H1 (cell line): ENCODE measurements at regions not wholly inside any gene's neighbourhood (a gene's known extent, or its start where the extent isn't known, plus 50 kb on each side); places are given as distances from the start of the nearest gene placed in this dataset.

Experiments used
- CTCF ChIA-PET: fragments of 300-600 bp; sonication (Branson Sonifier 250); formaldehyde crosslinking; loops from one replicate; lab custom pipeline; 2021; ENCODE audit not compliant: partially characterized antibody; lab: Charles Lee
- POLR2A ChIA-PET: fragments of 300-600 bp; sonication (Branson Sonifier 250); formaldehyde crosslinking; loops from one replicate; lab custom pipeline; 2021; ENCODE audit warnings: inconsistent platforms; ENCODE audit not compliant: partially characterized antibody; lab: Charles Lee
- DNase-seq, 2 experiments: peaks; one replicate each; pipeline versions ENCODE4 v3.0.0 to v3.0.0-alpha.2; 2010 to 2022; ENCODE audit warnings: low spot score in 2 of 2, low read depth in 1 of 2, mixed read lengths in 1 of 2
- FAIRE-seq: peaks from 2 replicates; lab custom pipeline; 2011; peaks lifted over from hg19 to GRCh38; lab: Jason Lieb, UNC
- H2AFZ ChIP-seq: 2 replicates; pipeline ENCODE4 v1.8.1; 2012; ENCODE audit warnings: low read length, inconsistent platforms
- H2AK5ac ChIP-seq: 2 replicates; pipeline ENCODE4 v1.6.1; 2013; ENCODE audit warnings: low read depth, low read length
- H2BK120ac ChIP-seq: replicated peaks from 2 replicates; pipeline ENCODE3; 2013; ENCODE audit warnings: low read depth, low read length, inconsistent platforms
- H2BK12ac ChIP-seq: 2 replicates; pipeline ENCODE4 v1.6.1; 2013; ENCODE audit warnings: low read depth, low read length
- H2BK15ac ChIP-seq: 2 replicates; pipeline ENCODE4 v1.6.1; 2013; ENCODE audit warnings: low read length
- H2BK20ac ChIP-seq: 2 replicates; pipeline ENCODE4 v1.6.1; 2013; ENCODE audit warnings: low read length
- H2BK5ac ChIP-seq: 2 replicates; pipeline ENCODE4 v1.6.1; 2013; ENCODE audit warnings: low read depth, low read length
- H3K14ac ChIP-seq: 2 replicates; pipeline ENCODE4 v1.6.1; 2013; ENCODE audit warnings: inconsistent platforms; ENCODE audit not compliant: insufficient read length
- H3K18ac ChIP-seq: 2 replicates; pipeline ENCODE4 v1.6.1; 2013; ENCODE audit warnings: low read length; ENCODE audit errors: extremely low read depth
- H3K23ac ChIP-seq: 2 replicates; pipeline ENCODE4 v1.6.1; 2013; ENCODE audit warnings: inconsistent platforms; ENCODE audit not compliant: insufficient read length
- H3K23me2 ChIP-seq: 2 replicates; pipeline ENCODE4 v1.6.1; 2013; ENCODE audit warnings: low read depth, low read length
- H3K27ac ChIP-seq: 2 replicates; pipeline ENCODE4 v1.6.1; 2011; ENCODE audit warnings: low read depth, low read length, inconsistent platforms
- H3K27me3 ChIP-seq, 4 experiments: replicated peaks in 1 of 4; 1 replicate in 1 of 4; 2 replicates in 3 of 4; pipeline versions ENCODE4 v1.6.1 to v1.8.1; 2011 to 2013; ENCODE audit warnings: low read length in 3 of 4, mild to moderate bottlenecking in 3 of 4, inconsistent platforms in 2 of 4, mixed read lengths in 2 of 4, moderate library complexity in 1 of 4; ENCODE audit not compliant: control insufficient read depth in 3 of 4, insufficient read depth in 3 of 4; ENCODE audit errors: extremely low read depth in 1 of 4
- H3K36me3 ChIP-seq, 4 experiments: 2 replicates each; pipeline versions ENCODE4 v1.6.1 to v1.8.1; 2011 to 2013; ENCODE audit warnings: mild to moderate bottlenecking in 4 of 4, low read length in 3 of 4, moderate library complexity in 2 of 4, control low read depth in 1 of 4, inconsistent platforms in 1 of 4; ENCODE audit not compliant: insufficient read depth in 4 of 4, control insufficient read depth in 2 of 4
- H3K4ac ChIP-seq: replicated peaks from 2 replicates; pipeline ENCODE3; 2013; ENCODE audit warnings: low read length, low read depth, mixed read lengths, inconsistent platforms; ENCODE audit not compliant: insufficient read length
- H3K4me1 ChIP-seq, 4 experiments: replicated peaks in 1 of 4; 1 replicate in 1 of 4; 2 replicates in 3 of 4; pipeline versions ENCODE4 v1.6.1 to v1.8.1; 2011 to 2013; ENCODE audit warnings: low read length in 3 of 4, inconsistent platforms in 2 of 4, mixed read lengths in 1 of 4; ENCODE audit not compliant: insufficient read depth in 4 of 4, control insufficient read depth in 3 of 4
- H3K4me2 ChIP-seq, 2 experiments: 2 replicates each; pipeline versions ENCODE4 v1.6.1 to v1.8.1; 2011 to 2013; ENCODE audit warnings: low read depth in 2 of 2, low read length in 2 of 2, control low read depth in 1 of 2, inconsistent platforms in 1 of 2, mild to moderate bottlenecking in 1 of 2; ENCODE audit not compliant: insufficient read depth in 1 of 2
- H3K4me3 ChIP-seq, 4 experiments: fragments of 200-600, 300-600 bp in 1 of 4; sonication (generic), shearing (Covaris generic), sonication (Bioruptor Twin) in 1 of 4; 2 replicates each; pipeline versions ENCODE4 v1.5.1 to v1.8.1; 2011 to 2016; ENCODE audit warnings: low read length in 4 of 4, low read depth in 3 of 4, control low read depth in 2 of 4, inconsistent platforms in 2 of 4, mild to moderate bottlenecking in 2 of 4, mixed read lengths in 1 of 4, moderate library complexity in 1 of 4; ENCODE audit not compliant: insufficient read depth in 2 of 4; ENCODE audit errors: extremely low read depth in 1 of 4
- H3K56ac ChIP-seq: replicated peaks from 2 replicates; pipeline ENCODE3; 2013; ENCODE audit warnings: low read depth, mild to moderate bottlenecking, mixed read lengths, low read length, inconsistent platforms; ENCODE audit not compliant: insufficient read length
- H3K79me1 ChIP-seq: 2 replicates; pipeline ENCODE4 v1.6.1; 2013; ENCODE audit warnings: low read depth, low read length, control low read depth
- H3K79me2 ChIP-seq, 2 experiments: 2 replicates each; pipeline versions ENCODE4 v1.6.1 to v1.8.1; 2012 to 2013; ENCODE audit warnings: low read length in 2 of 2, mild to moderate bottlenecking in 2 of 2, inconsistent platforms in 1 of 2; ENCODE audit not compliant: insufficient read depth in 2 of 2, control insufficient read depth in 1 of 2
- H3K9ac ChIP-seq, 4 experiments: replicated peaks in 1 of 4; 1 replicate in 1 of 4; 2 replicates in 3 of 4; pipeline versions ENCODE4 v1.6.1 to v1.8.1; 2011 to 2013; ENCODE audit warnings: low read depth in 3 of 4, low read length in 3 of 4, control low read depth in 2 of 4, mild to moderate bottlenecking in 2 of 4, moderate library complexity in 2 of 4, inconsistent platforms in 1 of 4; ENCODE audit errors: extremely low read depth in 1 of 4
- H3K9me3 ChIP-seq, 2 experiments: 2 replicates each; pipeline versions ENCODE4 v1.6.1 to v1.8.1; 2012 to 2013; ENCODE audit warnings: mild to moderate bottlenecking in 2 of 2, moderate library complexity in 2 of 2, control low read depth in 1 of 2, inconsistent platforms in 1 of 2, low read depth in 1 of 2, low read length in 1 of 2, mixed read lengths in 1 of 2; ENCODE audit not compliant: insufficient read depth in 2 of 2
- H4K20me1 ChIP-seq, 2 experiments: replicated peaks in 1 of 2; 2 replicates each; pipeline versions ENCODE3 to v1.8.1; 2011 to 2013; ENCODE audit warnings: inconsistent platforms in 2 of 2, low read length in 2 of 2, mild to moderate bottlenecking in 1 of 2; ENCODE audit not compliant: insufficient read depth in 2 of 2, control insufficient read depth in 1 of 2
- H4K5ac ChIP-seq: 2 replicates; pipeline ENCODE4 v1.6.1; 2013; ENCODE audit warnings: low read length, low read depth, mixed read lengths, inconsistent platforms; ENCODE audit not compliant: insufficient read length
- H4K8ac ChIP-seq: 2 replicates; pipeline ENCODE4 v1.8.0; 2013; ENCODE audit warnings: mild to moderate bottlenecking, moderate library complexity, low read length, inconsistent platforms; ENCODE audit not compliant: insufficient read depth; ENCODE audit errors: extremely low read depth
- H4K91ac ChIP-seq: replicated peaks from 2 replicates; pipeline ENCODE3; 2013; ENCODE audit warnings: low read length, mixed read lengths, inconsistent platforms; ENCODE audit not compliant: insufficient read length
- BCL11A ChIP-seq, 2 experiments: IDR thresholded peaks; one replicate each; pipeline ENCODE4 v1.6.1; 2011; ENCODE audit warnings: low read depth in 2 of 2, low read length in 2 of 2, mild to moderate bottlenecking in 2 of 2
- CBX8 ChIP-seq: fragments of 300-800, 300-1000 bp; sonication (generic); IDR thresholded peaks from 2 replicates; pipeline ENCODE4 v1.7.1; 2016; ENCODE audit warnings: low read depth, low read length, borderline replicate concordance
- CHD2 ChIP-seq: IDR thresholded peaks from 2 replicates; pipeline ENCODE4 v1.6.1; 2012; ENCODE audit warnings: low read length, improper control_type of control experiment
- JUN ChIP-seq: IDR thresholded peaks from 2 replicates; pipeline ENCODE4 v1.6.1; 2011; ENCODE audit warnings: low read depth, mild to moderate bottlenecking, improper control_type of control experiment, low read length
- KDM5A ChIP-seq: fragments of 200-600 bp; IDR thresholded peaks from 2 replicates; pipeline ENCODE4 v1.7.1; 2012; ENCODE audit warnings: mild to moderate bottlenecking, low read length, inconsistent platforms, mixed read lengths
- MAFK ChIP-seq: IDR thresholded peaks from 2 replicates; pipeline ENCODE4 v1.6.1; 2012; ENCODE audit warnings: low read depth, mild to moderate bottlenecking, improper control_type of control experiment, low read length
- POLR2AphosphoS5 ChIP-seq: IDR thresholded peaks from 2 replicates; pipeline ENCODE4 v1.6.1; 2011; ENCODE audit warnings: low read depth, low read length
- RBBP5 ChIP-seq: IDR thresholded peaks from 2 replicates; pipeline ENCODE4 v1.7.1; 2012; ENCODE audit warnings: low read depth, mild to moderate bottlenecking, inconsistent platforms, low read length, moderate library complexity, borderline replicate concordance
- SIX5 ChIP-seq: IDR thresholded peaks from 2 replicates; pipeline ENCODE4 v1.6.1; 2011; ENCODE audit warnings: mild to moderate bottlenecking, low read depth, low read length
- SP1 ChIP-seq: IDR thresholded peaks from 2 replicates; pipeline ENCODE4 v1.6.1; 2011; ENCODE audit warnings: low read depth, low read length
- SUZ12 ChIP-seq: fragments of 200-600 bp; sonication (generic); IDR thresholded peaks from 2 replicates; pipeline ENCODE4 v1.6.1; 2012; ENCODE audit warnings: mild to moderate bottlenecking, inconsistent platforms, low read length, moderate library complexity, mixed read lengths
- TAF1 ChIP-seq: IDR thresholded peaks from 2 replicates; pipeline ENCODE4 v1.6.1; 2011; ENCODE audit warnings: mild to moderate bottlenecking, low read depth, low read length
- TAF7 ChIP-seq: optimal IDR thresholded peaks from 2 replicates; pipeline ENCODE3; 2011; ENCODE audit warnings: low read depth, mild to moderate bottlenecking, inconsistent platforms, low read length, moderate library complexity, borderline replicate concordance
- TF ChIP-seq, protein P1 (sequence below): IDR thresholded peaks from 2 replicates; pipeline ENCODE4 v1.6.1; 2012; ENCODE audit warnings: inconsistent platforms
- TF ChIP-seq, protein P2 (sequence below): IDR thresholded peaks from 2 replicates; pipeline ENCODE4 v1.6.1; 2011; ENCODE audit warnings: low read length, improper control_type of control experiment

DNA sequence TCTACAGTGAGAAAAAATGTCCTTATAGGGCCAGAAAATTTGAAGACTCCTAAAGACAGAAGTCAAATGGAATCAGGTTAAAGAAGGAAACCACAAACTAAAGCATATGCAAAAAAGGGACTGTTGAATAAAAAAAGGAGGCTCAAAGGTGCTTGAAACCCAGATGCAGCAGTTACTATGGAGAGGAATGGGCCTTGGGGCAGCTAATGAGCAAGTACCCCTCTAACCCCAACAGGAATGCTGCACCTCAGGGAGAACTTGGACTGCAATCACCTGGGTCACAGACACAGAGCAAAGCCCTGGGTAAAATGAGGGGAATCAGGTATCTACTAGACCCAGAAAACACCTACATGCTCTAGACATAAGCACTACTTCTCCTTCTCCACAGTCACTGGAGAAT is 313.9 kb downstream of the UBE3D start:
- Histone ChIP-seq H2BK15ac (no peak overlapping the region), H3K9me3 (no peaks in the 10 kb centered on the region), H3K23me2 (no peaks in the 10 kb centered on the region), H3K4ac (peak overlapping the region; percentile 4), H4K5ac (no peak overlapping the region), H2AK5ac (no peak overlapping the region), H4K91ac (peak overlapping the region; percentile 81), H3K27me3 (no peaks in the 10 kb centered on the region), H3K18ac (no peak overlapping the region), H3K4me1 (peaks cover 0 to 3% (median 0%) of the 10 kb centered on the region in 4 experiments; a peak in 1 of 7 replicates), H3K27ac (no peak overlapping the region), H3K9ac (no peak overlapping the region; a peak in 1 of 7 replicates), H2BK20ac (peak overlapping the region; percentile 82; the same call in 1 of the 2 replicates), H3K79me1 (no peaks in the 10 kb centered on the region), H3K14ac (no peak overlapping the region), H4K20me1 (no peaks in the 10 kb centered on the region), H2BK5ac (peak overlapping the region; percentile 30; the same call in 1 of the 2 replicates), H3K36me3 (no peaks in the 10 kb centered on the region; a peak in 1 of 8 replicates), H2BK12ac (peak overlapping the region; percentile 35; the same call in 1 of the 2 replicates), H3K4me2 (peak overlapping the region in 1 of 2 experiments; percentile 27; a peak in 1 of 4 replicates), H2BK120ac (peak overlapping the region; percentile 72), H4K8ac (no peak overlapping the region), H3K4me3 (no peak overlapping the region), H3K56ac (no peak overlapping the region), H3K23ac (no peak overlapping the region), H3K79me2 (no peaks in the 10 kb centered on the region), H2AFZ (no peak overlapping the region; the same call in 1 of the 2 replicates)
- DNase-seq: no peak
- POLR2A ChIA-PET: no interaction called here
- CTCF ChIA-PET: no interaction called here
- peak; percentile 7 for FAIRE-seq
- TF ChIP-seq SP1: no peak
- TF ChIP-seq POLR2AphosphoS5: no peak
- TF ChIP-seq CHD2: no peak
- TF ChIP-seq MAFK: no peak
- no peak for TF ChIP-seq TAF1
- no peak for TF ChIP-seq TAF7
- no peak for TF ChIP-seq SIX5
- TF ChIP-seq, protein P1, sequence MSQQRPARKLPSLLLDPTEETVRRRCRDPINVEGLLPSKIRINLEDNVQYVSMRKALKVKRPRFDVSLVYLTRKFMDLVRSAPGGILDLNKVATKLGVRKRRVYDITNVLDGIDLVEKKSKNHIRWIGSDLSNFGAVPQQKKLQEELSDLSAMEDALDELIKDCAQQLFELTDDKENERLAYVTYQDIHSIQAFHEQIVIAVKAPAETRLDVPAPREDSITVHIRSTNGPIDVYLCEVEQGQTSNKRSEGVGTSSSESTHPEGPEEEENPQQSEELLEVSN: no peak
- no peak for TF ChIP-seq KDM5A
- TF ChIP-seq BCL11A (IDR thresholded peaks at IDR 0.05; ENCODE audit: low read depth in 2 of 2, low read length in 2 of 2): no peak
- no peak for TF ChIP-seq JUN
- no peak for TF ChIP-seq SUZ12
- TF ChIP-seq CBX8: no peak
- TF ChIP-seq, protein P2, sequence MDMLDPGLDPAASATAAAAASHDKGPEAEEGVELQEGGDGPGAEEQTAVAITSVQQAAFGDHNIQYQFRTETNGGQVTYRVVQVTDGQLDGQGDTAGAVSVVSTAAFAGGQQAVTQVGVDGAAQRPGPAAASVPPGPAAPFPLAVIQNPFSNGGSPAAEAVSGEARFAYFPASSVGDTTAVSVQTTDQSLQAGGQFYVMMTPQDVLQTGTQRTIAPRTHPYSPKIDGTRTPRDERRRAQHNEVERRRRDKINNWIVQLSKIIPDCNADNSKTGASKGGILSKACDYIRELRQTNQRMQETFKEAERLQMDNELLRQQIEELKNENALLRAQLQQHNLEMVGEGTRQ: no peak
- TF ChIP-seq RBBP5: no peak
